PFSK-1 (cell line): ENCODE measurements at regions not wholly inside any gene's neighbourhood (a gene's known extent, or its start where the extent isn't known, plus 50 kb on each side); places are given as distances from the start of the nearest gene placed in this dataset.

Source experiments
- FOXP2 ChIP-seq: optimal IDR thresholded peaks from 2 replicates; pipeline ENCODE3; 2011; ENCODE audit warnings: borderline replicate concordance, control low read depth, inconsistent platforms; ENCODE audit not compliant: insufficient read depth; ENCODE audit errors: extremely low read length, extremely low read depth
- POLR2AphosphoS5 ChIP-seq: IDR thresholded peaks from 2 replicates; pipeline ENCODE4 v1.6.1; 2012; ENCODE audit warnings: low read depth, mild to moderate bottlenecking, control low read depth, low read length, moderate library complexity
- TAF1 ChIP-seq: IDR thresholded peaks from 2 replicates; pipeline ENCODE4 v1.6.1; 2012; ENCODE audit warnings: low read length, control low read depth, borderline replicate concordance; ENCODE audit not compliant: insufficient read depth
- TF ChIP-seq, protein P1 (sequence below), 2 experiments: IDR thresholded peaks; 2 replicates each; pipeline versions ENCODE4 v1.6.1 to v1.8.0; 2011 to 2012; ENCODE audit warnings: low read depth in 2 of 2, low read length in 2 of 2, control low read depth in 1 of 2, inconsistent platforms in 1 of 2, mild to moderate bottlenecking in 1 of 2, moderate library complexity in 1 of 2; ENCODE audit not compliant: insufficient read depth in 1 of 2

DNA sequence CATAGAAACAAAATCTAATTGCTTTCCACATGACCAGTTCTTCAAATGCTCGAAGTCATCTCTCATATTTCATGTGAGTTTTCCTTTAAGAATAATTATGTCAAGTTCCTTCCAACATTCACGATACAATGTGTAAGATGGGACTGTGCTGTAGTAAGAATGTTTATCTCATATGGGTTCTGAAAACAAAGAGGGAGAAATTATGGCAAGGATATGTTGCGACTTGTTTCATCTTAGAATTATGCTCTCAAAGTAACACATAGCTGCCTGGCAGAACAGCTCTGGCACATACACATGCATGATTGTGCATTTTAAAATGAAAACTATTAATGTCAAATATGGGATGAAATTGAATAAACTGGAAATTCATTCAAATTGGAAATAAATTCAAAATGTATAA lies 314.8 kb upstream of the ACVR2A start:
- TF ChIP-seq TAF1 (no peak), POLR2AphosphoS5 (no peak), FOXP2 (no peak)
- TF ChIP-seq, protein P1, sequence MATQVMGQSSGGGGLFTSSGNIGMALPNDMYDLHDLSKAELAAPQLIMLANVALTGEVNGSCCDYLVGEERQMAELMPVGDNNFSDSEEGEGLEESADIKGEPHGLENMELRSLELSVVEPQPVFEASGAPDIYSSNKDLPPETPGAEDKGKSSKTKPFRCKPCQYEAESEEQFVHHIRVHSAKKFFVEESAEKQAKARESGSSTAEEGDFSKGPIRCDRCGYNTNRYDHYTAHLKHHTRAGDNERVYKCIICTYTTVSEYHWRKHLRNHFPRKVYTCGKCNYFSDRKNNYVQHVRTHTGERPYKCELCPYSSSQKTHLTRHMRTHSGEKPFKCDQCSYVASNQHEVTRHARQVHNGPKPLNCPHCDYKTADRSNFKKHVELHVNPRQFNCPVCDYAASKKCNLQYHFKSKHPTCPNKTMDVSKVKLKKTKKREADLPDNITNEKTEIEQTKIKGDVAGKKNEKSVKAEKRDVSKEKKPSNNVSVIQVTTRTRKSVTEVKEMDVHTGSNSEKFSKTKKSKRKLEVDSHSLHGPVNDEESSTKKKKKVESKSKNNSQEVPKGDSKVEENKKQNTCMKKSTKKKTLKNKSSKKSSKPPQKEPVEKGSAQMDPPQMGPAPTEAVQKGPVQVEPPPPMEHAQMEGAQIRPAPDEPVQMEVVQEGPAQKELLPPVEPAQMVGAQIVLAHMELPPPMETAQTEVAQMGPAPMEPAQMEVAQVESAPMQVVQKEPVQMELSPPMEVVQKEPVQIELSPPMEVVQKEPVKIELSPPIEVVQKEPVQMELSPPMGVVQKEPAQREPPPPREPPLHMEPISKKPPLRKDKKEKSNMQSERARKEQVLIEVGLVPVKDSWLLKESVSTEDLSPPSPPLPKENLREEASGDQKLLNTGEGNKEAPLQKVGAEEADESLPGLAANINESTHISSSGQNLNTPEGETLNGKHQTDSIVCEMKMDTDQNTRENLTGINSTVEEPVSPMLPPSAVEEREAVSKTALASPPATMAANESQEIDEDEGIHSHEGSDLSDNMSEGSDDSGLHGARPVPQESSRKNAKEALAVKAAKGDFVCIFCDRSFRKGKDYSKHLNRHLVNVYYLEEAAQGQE (IDR thresholded peaks at IDR 0.05; ENCODE audit: insufficient read depth in 1 of 2, low read depth in 2 of 2, low read length in 2 of 2) = no peak
